Esophagus squamous epithelium (tissue), 5 donors: ENCODE measurements at regions not wholly inside any gene's neighbourhood (a gene's known extent, or its start where the extent isn't known, plus 50 kb on each side); places are given as distances from the start of the nearest gene placed in this dataset.
"Not testable (repeated sequence)": the region's sequence is repeated elsewhere in the genome, so short reads cannot be mapped to it uniquely, and the experiment has no call there.

Source experiments
- DNase-seq: peaks from one replicate; lab custom pipeline; 2025; lab: John Stamatoyannopoulos, UW
- H3K27ac ChIP-seq, 4 donors: fragments of 200-600 bp; sonication (generic); one replicate each; pipeline ENCODE4 v1.5.1; 2016 to 2019; ENCODE audit warnings: mild to moderate bottlenecking in 1 of 4
- H3K27me3 ChIP-seq, 4 donors: fragments of 200-600 bp; sonication (generic); 1 replicate in 3 of 4; 2 replicates in 1 of 4; pipeline versions ENCODE4 v1.5.1 to v1.6.0; 2017 to 2021; ENCODE audit warnings: antibody characterized with exemption in 1 of 4
- H3K36me3 ChIP-seq, 3 donors: fragments of 200-600 bp; sonication (generic); one replicate each; pipeline ENCODE4 v1.5.1; 2016 to 2019
- H3K4me1 ChIP-seq, 3 donors: fragments of 200-600 bp; sonication (generic); one replicate each; pipeline ENCODE4 v1.5.1; 2017 to 2019
- H3K4me3 ChIP-seq, 4 donors: fragments of 200-600 bp; sonication (generic); 1 replicate in 3 of 4; 2 replicates in 1 of 4; pipeline ENCODE4 v1.5.1; 2016 to 2019; ENCODE audit warnings: mild to moderate bottlenecking in 2 of 4, moderate library complexity in 1 of 4
- H3K9me3 ChIP-seq, 3 donors: fragments of 200-600 bp; sonication (generic); one replicate each; pipeline ENCODE4 v1.5.1; 2016 to 2019
- POLR2A ChIP-seq, 4 donors: fragments of 450-650 bp; IDR thresholded peaks; one replicate each; pipeline ENCODE4 v1.6.1; 2017; ENCODE audit warnings: antibody characterized with exemption in 4 of 4, mild to moderate bottlenecking in 4 of 4, moderate library complexity in 3 of 4
- WGBS, 2 donors: methylation state at CpG; one replicate each; pipeline ENCODE4 v1.1.5; 2018; 5-methylcytosine and 5-hydroxymethylcytosine counted together
- intact Hi-C: fragments of 100-400 bp; cut with DNase I; formaldehyde crosslinking; loops from one replicate; pipeline ENCODE4 v1.15.0; 2022
- TF ChIP-seq, protein P1 (sequence below), 6 experiments: fragments of 450-650 bp in 4 of 6; fragments of 200-600 bp in 2 of 6; sonication (generic) in 2 of 6; IDR thresholded peaks; one replicate each; pipeline ENCODE4 v1.5.1; 2016 to 2019; ENCODE audit warnings: antibody characterized with exemption in 6 of 6, mild to moderate bottlenecking in 4 of 6, moderate library complexity in 4 of 6
- donor health status: DM: yes; HTN: yes; CAD: no.

DNA sequence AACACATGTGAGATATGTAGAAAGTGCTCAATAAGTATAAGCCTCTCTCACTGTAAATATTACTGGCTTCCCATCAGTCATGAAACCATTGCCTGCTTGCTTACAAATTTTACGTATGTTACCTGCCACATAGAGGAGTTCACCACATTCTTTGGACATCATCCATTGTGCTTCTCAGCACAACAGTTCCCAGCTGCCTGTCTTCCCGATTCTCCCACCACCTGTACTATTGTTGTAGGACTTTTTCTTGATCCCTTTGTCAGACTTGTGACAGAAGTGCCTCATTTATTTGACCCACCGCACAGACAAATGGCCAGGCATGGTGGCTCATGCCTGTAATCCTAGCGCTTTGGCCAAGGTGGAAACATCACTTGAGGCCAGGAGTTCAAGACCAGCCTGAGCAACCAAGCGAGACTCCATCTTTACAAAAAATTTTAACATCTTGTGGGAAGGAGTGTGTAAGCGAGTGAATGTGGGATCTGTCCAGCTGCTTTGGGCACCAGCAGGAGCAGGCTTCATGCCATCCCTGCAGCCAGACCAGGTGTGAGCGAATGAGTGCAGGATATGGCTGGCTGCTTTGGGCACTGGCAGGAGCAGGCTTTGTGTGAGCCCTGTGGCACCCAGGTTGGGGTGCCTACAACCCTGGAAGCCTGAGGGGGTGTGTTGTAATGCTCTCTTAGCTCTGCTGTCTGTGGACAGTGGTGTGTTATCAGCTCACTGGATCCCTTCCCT, 139.9 kb upstream of the ELL2 start:
- Histone ChIP-seq H3K27me3 (no peaks in the 10 kb centered on the region), H3K27ac (no peak overlapping the region), H3K4me3 (no peak overlapping the region), H3K4me1 (peaks cover 0 to 6% (median 2%) of the 10 kb centered on the region in 3 donors), H3K9me3 (no peaks in the 10 kb centered on the region), H3K36me3 (no peaks in the 10 kb centered on the region)
- intact Hi-C loops = no loop called here
- 85 to 92% methylated on average over 6 to 7 of the region's 7 CpGs for WGBS, 2 donors
- TF ChIP-seq, protein P1, sequence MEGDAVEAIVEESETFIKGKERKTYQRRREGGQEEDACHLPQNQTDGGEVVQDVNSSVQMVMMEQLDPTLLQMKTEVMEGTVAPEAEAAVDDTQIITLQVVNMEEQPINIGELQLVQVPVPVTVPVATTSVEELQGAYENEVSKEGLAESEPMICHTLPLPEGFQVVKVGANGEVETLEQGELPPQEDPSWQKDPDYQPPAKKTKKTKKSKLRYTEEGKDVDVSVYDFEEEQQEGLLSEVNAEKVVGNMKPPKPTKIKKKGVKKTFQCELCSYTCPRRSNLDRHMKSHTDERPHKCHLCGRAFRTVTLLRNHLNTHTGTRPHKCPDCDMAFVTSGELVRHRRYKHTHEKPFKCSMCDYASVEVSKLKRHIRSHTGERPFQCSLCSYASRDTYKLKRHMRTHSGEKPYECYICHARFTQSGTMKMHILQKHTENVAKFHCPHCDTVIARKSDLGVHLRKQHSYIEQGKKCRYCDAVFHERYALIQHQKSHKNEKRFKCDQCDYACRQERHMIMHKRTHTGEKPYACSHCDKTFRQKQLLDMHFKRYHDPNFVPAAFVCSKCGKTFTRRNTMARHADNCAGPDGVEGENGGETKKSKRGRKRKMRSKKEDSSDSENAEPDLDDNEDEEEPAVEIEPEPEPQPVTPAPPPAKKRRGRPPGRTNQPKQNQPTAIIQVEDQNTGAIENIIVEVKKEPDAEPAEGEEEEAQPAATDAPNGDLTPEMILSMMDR (IDR thresholded peaks at IDR 0.05) = no peak
- no peak for TF ChIP-seq POLR2A (IDR thresholded peaks at IDR 0.05)
- no peak for DNase-seq

DNA sequence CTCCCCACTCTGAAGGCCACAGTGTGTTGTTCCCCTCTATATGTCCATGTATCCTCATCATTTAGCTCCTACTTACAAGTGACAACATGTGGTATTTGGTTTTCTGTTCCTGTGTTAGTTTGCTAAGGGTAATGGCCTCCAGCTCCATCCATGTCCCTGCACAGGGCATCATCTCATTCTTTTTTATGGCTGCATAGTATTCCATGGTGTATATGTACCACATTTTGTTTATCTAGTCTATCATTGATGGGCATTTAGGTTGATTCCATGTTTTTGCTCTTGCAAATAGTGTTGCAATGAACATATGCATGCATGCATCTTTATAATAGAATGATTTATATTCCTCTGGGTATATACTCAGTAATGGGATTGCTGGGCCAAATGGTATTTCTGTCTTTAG, 135.8 kb upstream of the ELL2 start:
- H3K27me3 ChIP-seq, H3K36me3 ChIP-seq, H3K4me3 ChIP-seq, intact Hi-C loops, H3K9me3 ChIP-seq, DNase-seq: not testable (repeated sequence)
- H3K4me1 ChIP-seq = peaks cover 12 to 44% (median 18%) of the 10 kb centered on the region in 3 donors
- peak overlapping the region in 2 of 4 donors; percentile 26 to 71 for H3K27ac ChIP-seq

DNA sequence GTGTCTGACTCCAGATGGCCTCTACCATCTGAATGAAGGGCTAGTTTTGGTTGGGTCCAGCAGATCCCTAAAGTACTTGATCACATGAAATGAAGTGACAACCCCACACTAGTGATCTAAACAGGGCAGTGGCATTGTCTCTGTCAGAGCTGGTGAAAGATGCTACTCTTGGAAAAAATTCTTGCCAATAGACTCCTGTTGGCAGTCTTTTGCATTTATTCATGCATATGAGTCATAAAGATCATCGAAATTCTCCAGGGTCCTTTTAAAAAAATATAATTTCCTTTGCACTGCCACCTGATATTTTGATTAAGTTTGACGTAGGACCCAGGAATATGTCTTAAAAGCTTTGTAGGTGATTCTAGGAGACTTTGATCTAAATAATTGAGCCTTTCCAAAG, 135.1 kb upstream of the ELL2 start:
- Histone ChIP-seq H3K36me3 (no peaks in the 10 kb centered on the region), H3K9me3 (no peaks in the 10 kb centered on the region), H3K27ac (peak overlapping the region in 3 of 4 donors; percentile 23 to 71 (median 26)), H3K4me3 (no peak overlapping the region), H3K27me3 (no peaks in the 10 kb centered on the region), H3K4me1 (peaks cover 12 to 48% (median 18%) of the 10 kb centered on the region in 3 donors)
- no peak for TF ChIP-seq POLR2A (IDR thresholded peaks at IDR 0.05)
- TF ChIP-seq, protein P1 (IDR thresholded peaks at IDR 0.05) = peak in 1 of 6 experiments; percentile 22
- 38 to 40% methylated on average over 2 of the region's 2 CpGs for WGBS, 2 donors
- no peak for DNase-seq
- intact Hi-C loops = no loop called here

DNA sequence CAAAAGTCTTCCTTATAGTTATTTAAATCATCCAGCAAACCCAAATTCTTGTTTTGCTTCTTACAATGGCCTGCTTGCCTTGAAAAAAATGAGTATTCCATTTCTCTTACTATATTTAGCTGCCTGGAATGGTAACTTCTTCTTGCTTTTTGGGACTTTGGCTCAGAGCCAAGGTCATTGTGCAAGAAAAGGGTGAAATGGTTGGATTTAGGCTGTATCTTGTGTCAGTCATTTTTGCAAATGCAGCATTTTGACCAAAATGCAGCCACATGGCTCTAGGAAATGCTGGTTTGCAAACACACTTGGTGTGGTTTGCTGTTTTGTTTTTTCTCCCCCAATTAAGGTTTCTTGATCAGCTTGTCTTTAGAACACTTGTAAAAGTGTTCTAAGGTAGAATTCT, 133.3 kb upstream of the ELL2 start:
- no peaks in the 10 kb centered on the region for H3K27me3 ChIP-seq
- no peak for TF ChIP-seq POLR2A (IDR thresholded peaks at IDR 0.05)
- TF ChIP-seq, protein P1 (IDR thresholded peaks at IDR 0.05) = no peak
- DNase-seq = no peak
- no peak overlapping the region for H3K4me3 ChIP-seq
- intact Hi-C loops = no loop called here
- no peaks in the 10 kb centered on the region for H3K36me3 ChIP-seq
- H3K9me3 ChIP-seq = no peaks in the 10 kb centered on the region
- peak overlapping the region in 3 of 4 donors; percentile 68 to 84 (median 71) for H3K27ac ChIP-seq
- H3K4me1 ChIP-seq = peaks cover 17 to 48% (median 18%) of the 10 kb centered on the region in 3 donors

- Histone ChIP-seq H3K9me3 (no peaks in the 10 kb centered on the region), H3K4me1 (peaks cover 17 to 48% (median 18%) of the 10 kb centered on the region in 3 donors), H3K27me3 (no peaks in the 10 kb centered on the region), H3K4me3 (no peak overlapping the region), H3K36me3 (no peaks in the 10 kb centered on the region), H3K27ac (peak overlapping the region; percentile 57 to 84 (median 74))
- TF ChIP-seq POLR2A (IDR thresholded peaks at IDR 0.05) = no peak
- TF ChIP-seq, protein P1 (IDR thresholded peaks at IDR 0.05) = no peak
- 33 to 48% methylated on average over 1 of the region's 1 CpG for WGBS, 2 donors
- intact Hi-C loops = no loop called here
- DNase-seq = no peak
Measured at GRCh38 chr5:96093890-96094381, 132.3 kb upstream of the ELL2 start.
